GM12874 (cell line): ENCODE measurements at regions not wholly inside any gene's neighbourhood (a gene's known extent, or its start where the extent isn't known, plus 50 kb on each side); places are given as distances from the start of the nearest gene placed in this dataset.

Experiments
- TF ChIP-seq, protein P1 (sequence below): IDR thresholded peaks from 2 replicates; pipeline ENCODE4 v1.5.1; 2011; ENCODE audit warnings: low read depth, mild to moderate bottlenecking, control low read depth, low read length, moderate library complexity; ENCODE audit not compliant: insufficient read depth

GRCh38 chrX:95218976-95219375 is 1465.7 kb upstream of the DIAPH2 start:
- TF ChIP-seq, protein P1, sequence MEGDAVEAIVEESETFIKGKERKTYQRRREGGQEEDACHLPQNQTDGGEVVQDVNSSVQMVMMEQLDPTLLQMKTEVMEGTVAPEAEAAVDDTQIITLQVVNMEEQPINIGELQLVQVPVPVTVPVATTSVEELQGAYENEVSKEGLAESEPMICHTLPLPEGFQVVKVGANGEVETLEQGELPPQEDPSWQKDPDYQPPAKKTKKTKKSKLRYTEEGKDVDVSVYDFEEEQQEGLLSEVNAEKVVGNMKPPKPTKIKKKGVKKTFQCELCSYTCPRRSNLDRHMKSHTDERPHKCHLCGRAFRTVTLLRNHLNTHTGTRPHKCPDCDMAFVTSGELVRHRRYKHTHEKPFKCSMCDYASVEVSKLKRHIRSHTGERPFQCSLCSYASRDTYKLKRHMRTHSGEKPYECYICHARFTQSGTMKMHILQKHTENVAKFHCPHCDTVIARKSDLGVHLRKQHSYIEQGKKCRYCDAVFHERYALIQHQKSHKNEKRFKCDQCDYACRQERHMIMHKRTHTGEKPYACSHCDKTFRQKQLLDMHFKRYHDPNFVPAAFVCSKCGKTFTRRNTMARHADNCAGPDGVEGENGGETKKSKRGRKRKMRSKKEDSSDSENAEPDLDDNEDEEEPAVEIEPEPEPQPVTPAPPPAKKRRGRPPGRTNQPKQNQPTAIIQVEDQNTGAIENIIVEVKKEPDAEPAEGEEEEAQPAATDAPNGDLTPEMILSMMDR = no peak

DNA sequence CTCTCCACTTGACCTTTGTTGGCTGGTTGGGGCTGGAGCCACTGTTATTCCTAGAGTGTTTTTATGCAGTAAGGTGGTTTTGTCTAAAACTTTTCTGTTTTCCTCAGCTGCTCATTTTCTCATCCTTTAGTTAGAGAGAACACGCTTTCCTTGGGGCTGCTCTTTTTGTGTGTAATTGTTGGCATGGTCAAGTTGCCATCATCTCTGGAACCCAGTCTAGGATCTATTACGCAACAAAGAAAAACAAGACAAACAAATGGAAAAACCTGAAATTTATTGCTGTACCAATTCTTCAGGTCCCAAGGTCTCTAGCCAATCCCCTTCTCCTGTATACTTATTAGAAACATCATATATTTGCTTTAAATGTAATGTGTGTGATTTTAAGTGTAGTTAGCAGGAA is 1436.3 kb upstream of the DIAPH2 start:
- TF ChIP-seq, protein P1 = no peak

GRCh38 chrX:95290455-95290854 is 1394.2 kb upstream of the DIAPH2 start:
- TF ChIP-seq, protein P1 = no peak

- TF ChIP-seq, protein P1 = no peak
Observed at GRCh38 chrX:95291561-95291960, 1393.1 kb upstream of the DIAPH2 start.

GRCh38 chrX:95318882-95319281 is 1365.8 kb upstream of the DIAPH2 start:
- TF ChIP-seq, protein P1 = peak; percentile 23; the same call in 1 of the 2 replicates

- TF ChIP-seq, protein P1 = no peak
Observed at GRCh38 chrX:95325185-95325584, 1359.5 kb upstream of the DIAPH2 start.

- TF ChIP-seq, protein P1 = no peak
Observed at GRCh38 chrX:95330292-95330691, 1354.3 kb upstream of the DIAPH2 start.

DNA sequence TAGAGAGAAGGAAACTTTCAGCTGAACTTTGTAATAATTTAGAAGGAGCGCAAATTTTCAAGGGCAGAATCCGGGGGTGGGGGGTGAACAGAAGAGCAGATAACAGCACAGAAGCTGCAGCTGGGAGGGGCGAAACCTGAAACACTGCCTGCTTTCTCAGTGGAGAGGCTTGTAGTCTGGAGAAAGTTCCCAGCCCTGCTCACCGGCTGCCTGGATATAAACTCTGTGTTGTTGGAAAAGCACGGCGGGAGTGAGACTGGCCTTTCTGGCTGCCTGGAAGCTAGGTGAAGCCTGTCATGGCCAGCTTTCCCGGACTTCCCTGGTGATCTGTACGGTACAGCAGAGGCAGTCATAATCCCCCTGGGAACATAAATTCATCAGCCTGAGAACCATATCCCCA is 1352.1 kb upstream of the DIAPH2 start:
- TF ChIP-seq, protein P1 = no peak
